Mammary epithelial cell (primary cell): ENCODE measurements at regions not wholly inside any gene's neighbourhood (a gene's known extent, or its start where the extent isn't known, plus 50 kb on each side); places are given as distances from the start of the nearest gene placed in this dataset.

Experiments used
- CTCF ChIP-seq, 2 donors: IDR thresholded peaks in 1 of 2; conservative IDR thresholded peaks in 1 of 2; 2 replicates each; pipeline ENCODE4 v1.5.1; 2011 to 2012; ENCODE audit warnings: inconsistent platforms in 2 of 2, low read length in 2 of 2, mild to moderate bottlenecking in 2 of 2, control low read depth in 1 of 2, low read depth in 1 of 2; ENCODE audit not compliant: insufficient read depth in 1 of 2; ENCODE audit errors: extremely low read depth in 1 of 2
- EZH2 ChIP-seq: IDR thresholded peaks from 2 replicates; pipeline ENCODE4 v1.6.1; 2012; ENCODE audit warnings: low read length, inconsistent platforms, borderline replicate concordance

- no peak for TF ChIP-seq CTCF (conservative IDR thresholded peaks at IDR 0.05 in 1 of 2, IDR thresholded peaks at IDR 0.05 in 1 of 2; ENCODE audit: extremely low read depth in 1 of 2, insufficient read depth in 1 of 2, low read depth in 1 of 2, low read length in 2 of 2)
- no peak for TF ChIP-seq EZH2
Observed at GRCh38 chr5:154647761-154648145, 107.4 kb upstream of the LARP1 start.
